Transverse colon (tissue), 4 donors: ENCODE measurements at regions not wholly inside any gene's neighbourhood (a gene's known extent, or its start where the extent isn't known, plus 50 kb on each side); places are given as distances from the start of the nearest gene placed in this dataset.
"Not testable (repeated sequence)": the region's sequence is repeated elsewhere in the genome, so short reads cannot be mapped to it uniquely, and the experiment has no call there.

Source experiments
- DNase-seq: peaks from one replicate; pipeline ENCODE4 v3.0.0-alpha.2; 2019
- H3K27ac ChIP-seq, 4 donors: fragments of 200-600 bp; sonication (generic); 2 replicates each; pipeline ENCODE4 v1.5.1; 2016 to 2018; ENCODE audit warnings: inconsistent platforms in 4 of 4
- H3K27me3 ChIP-seq: fragments of 200-600 bp; sonication (generic); 2 replicates; pipeline ENCODE4 v1.5.1; 2017; ENCODE audit warnings: inconsistent platforms
- H3K36me3 ChIP-seq, 4 donors: fragments of 200-600 bp; sonication (generic); 2 replicates each; pipeline ENCODE4 v1.5.1; 2017 to 2019; ENCODE audit warnings: inconsistent platforms in 4 of 4
- H3K4me1 ChIP-seq, 4 donors: fragments of 200-600 bp; sonication (generic); 2 replicates each; pipeline ENCODE4 v1.5.1; 2017 to 2020; ENCODE audit warnings: inconsistent platforms in 4 of 4
- H3K4me3 ChIP-seq, 4 donors: fragments of 200-600 bp; sonication (generic); 1 replicate in 1 of 4; 2 replicates in 3 of 4; pipeline versions ENCODE4 v1.5.1 to v1.6.1; 2017 to 2019; ENCODE audit warnings: inconsistent platforms in 4 of 4
- H3K9me3 ChIP-seq, 2 donors: fragments of 200-600 bp; sonication (generic); 2 replicates each; pipeline ENCODE4 v1.5.1; 2017 to 2019; ENCODE audit warnings: inconsistent platforms in 2 of 2
- WGBS, 2 donors: methylation state at CpG; one replicate each; pipeline ENCODE4 v1.1.5; 2018; ENCODE audit warnings: low coverage in 1 of 2; 5-methylcytosine and 5-hydroxymethylcytosine counted together
- in situ Hi-C, 4 donors: fragments of 200-750 bp; cut with MboI; loops; one replicate each; pipeline versions ENCODE4 v1.15.0 to v1.15.1; 2017; ENCODE audit warnings: low sequenced_read_pairs in 3 of 4, low pct_ligation_motif_present in 1 of 4, low pct_unique_long_range_greater_than_20kb in 1 of 4
- intact Hi-C: fragments of 100-400 bp; cut with DNase I; formaldehyde crosslinking; loops from one replicate; pipeline ENCODE4 v1.15.1; 2023; ENCODE audit warnings: low total_unique reads

GRCh38 chr15:32342772-32343199, 60.3 kb downstream of the GOLGA8K start:
- H3K4me1 ChIP-seq, H3K27ac ChIP-seq, in situ Hi-C loops, H3K36me3 ChIP-seq, intact Hi-C loops, H3K27me3 ChIP-seq, H3K9me3 ChIP-seq: not testable (repeated sequence)
- H3K4me3 ChIP-seq = peak overlapping the region in 1 of 4 donors; percentile 29
- WGBS, 2 donors = no CpG with 5 or more reads among the region's 32 CpGs
- peak; percentile 7 for DNase-seq

- H3K36me3 ChIP-seq, H3K4me3 ChIP-seq, H3K27me3 ChIP-seq, intact Hi-C loops, H3K9me3 ChIP-seq, DNase-seq, H3K4me1 ChIP-seq, H3K27ac ChIP-seq, in situ Hi-C loops: not testable (repeated sequence)
- no CpG with 5 or more reads among the region's 39 CpGs for WGBS, 2 donors
Observed at GRCh38 chr15:32342268-32342667, 60.8 kb downstream of the GOLGA8K start.

- H3K4me1 ChIP-seq, H3K36me3 ChIP-seq, DNase-seq, intact Hi-C loops, H3K4me3 ChIP-seq, in situ Hi-C loops, H3K9me3 ChIP-seq, H3K27ac ChIP-seq, H3K27me3 ChIP-seq: not testable (repeated sequence)
- 78% methylated on average over 10 of the region's 12 CpGs; no CpG with 5 or more reads in 1 of the 2 donors for WGBS, 2 donors
Observed at GRCh38 chr15:32341530-32341929, 61.6 kb downstream of the GOLGA8K start.

- H3K4me3 ChIP-seq, H3K4me1 ChIP-seq, intact Hi-C loops, DNase-seq, H3K27me3 ChIP-seq, H3K36me3 ChIP-seq, H3K27ac ChIP-seq, in situ Hi-C loops, H3K9me3 ChIP-seq: not testable (repeated sequence)
- WGBS, 2 donors = 59% methylated on average over 2 of the region's 3 CpGs; no CpG with 5 or more reads in 1 of the 2 donors
Observed at GRCh38 chr15:32336804-32337203, 66.3 kb downstream of the GOLGA8K start.

- H3K27ac ChIP-seq, H3K4me1 ChIP-seq, H3K4me3 ChIP-seq, H3K36me3 ChIP-seq, intact Hi-C loops, H3K27me3 ChIP-seq, DNase-seq, in situ Hi-C loops, H3K9me3 ChIP-seq: not testable (repeated sequence)
- 79% methylated on average over 3 of the region's 4 CpGs; no CpG with 5 or more reads in 1 of the 2 donors for WGBS, 2 donors
Observed at GRCh38 chr15:32323353-32323752, 79.7 kb downstream of the GOLGA8K start.

- in situ Hi-C loops, H3K27ac ChIP-seq, intact Hi-C loops, H3K27me3 ChIP-seq, H3K36me3 ChIP-seq, H3K9me3 ChIP-seq, DNase-seq, H3K4me3 ChIP-seq, H3K4me1 ChIP-seq: not testable (repeated sequence)
- 73% methylated on average over 2 of the region's 3 CpGs; no CpG with 5 or more reads in 1 of the 2 donors for WGBS, 2 donors
Observed at GRCh38 chr15:32319247-32319646, 83.8 kb downstream of the GOLGA8K start.

- H3K4me3 ChIP-seq, H3K4me1 ChIP-seq, H3K9me3 ChIP-seq, DNase-seq, H3K27ac ChIP-seq, H3K27me3 ChIP-seq, intact Hi-C loops, in situ Hi-C loops, H3K36me3 ChIP-seq: not testable (repeated sequence)
- WGBS, 2 donors = no CpG with 5 or more reads among the region's 4 CpGs
Observed at GRCh38 chr15:32316482-32316881, 86.6 kb downstream of the GOLGA8K start.

- H3K36me3 ChIP-seq, H3K27ac ChIP-seq, DNase-seq, H3K27me3 ChIP-seq, in situ Hi-C loops, H3K4me3 ChIP-seq, intact Hi-C loops, H3K9me3 ChIP-seq, H3K4me1 ChIP-seq: not testable (repeated sequence)
- WGBS, 2 donors = no CpG with 5 or more reads among the region's 91 CpGs
Observed at GRCh38 chr15:32315079-32315939, 87.8 kb downstream of the GOLGA8K start.

GRCh38 chr15:32313446-32314209, 89.5 kb downstream of the GOLGA8K start:
- not testable (repeated sequence) for DNase-seq

GRCh38 chr15:32312721-32313120, 90.4 kb downstream of the GOLGA8K start:
- H3K27ac ChIP-seq, intact Hi-C loops, H3K4me3 ChIP-seq, H3K36me3 ChIP-seq, in situ Hi-C loops, H3K4me1 ChIP-seq, DNase-seq, H3K27me3 ChIP-seq, H3K9me3 ChIP-seq: not testable (repeated sequence)
- 22% methylated on average over 10 of the region's 37 CpGs; no CpG with 5 or more reads in 1 of the 2 donors for WGBS, 2 donors

More at GRCh38 chr15:32313446-32314209, 89.5 kb downstream of the GOLGA8K start:
- no CpG with 5 or more reads among the region's 77 CpGs for WGBS, 2 donors
- in situ Hi-C loops, H3K4me1 ChIP-seq, intact Hi-C loops, H3K27ac ChIP-seq, H3K36me3 ChIP-seq, H3K9me3 ChIP-seq, H3K4me3 ChIP-seq, H3K27me3 ChIP-seq: not testable (repeated sequence)
